GM04503 (cell line): ENCODE measurements at regions not wholly inside any gene's neighbourhood (a gene's known extent, or its start where the extent isn't known, plus 50 kb on each side); places are given as distances from the start of the nearest gene placed in this dataset.
A peak's percentile ranks its signal among the peaks of the same experiment; 100 is the strongest.
"Not testable (repeated sequence)": the region's sequence is repeated elsewhere in the genome, so short reads cannot be mapped to it uniquely, and the experiment has no call there.

Experiments used
- DNase-seq: peaks from one replicate; pipeline ENCODE4 v3.0.0-alpha.2; 2012; ENCODE audit warnings: low read depth

GRCh38 chr10:45249978-45250693, 65.3 kb downstream of the OR13A1 start:
- DNase-seq, result peak; percentile 12

GRCh38 chr10:45250694-45251075, 64.7 kb downstream of the OR13A1 start:
- DNase-seq, result not testable (repeated sequence)
